ENCODE measurements at regions not wholly inside any gene's neighbourhood (a gene's known extent, or its start where the extent isn't known, plus 50 kb on each side); places are given as distances from the start of the nearest gene placed in this dataset.

GRCh38 chr21:36247316-36248010 is 72.5 kb upstream of the MORC3 start:
- Histone ChIP-seq H3K9me3 (no peaks in the 10 kb centered on the region), H3K4me1 (no peaks in the 10 kb centered on the region), H3K27me3 (no peaks in the 10 kb centered on the region), H3K27ac (no peak overlapping the region), H3K36me3 (peaks cover 31 to 65% (median 54%) of the 10 kb centered on the region in 3 donors), H3K4me3 (no peak overlapping the region)
- DNase-seq: no peak
- intact Hi-C loops (cut with DNase I; ENCODE audit: low total_unique reads): no loop called here
- no peak for TF ChIP-seq CTCF (IDR thresholded peaks at IDR 0.05)

- H3K4me3 ChIP-seq: no peak overlapping the region
- TF ChIP-seq CTCF (IDR thresholded peaks at IDR 0.05): no peak
- no peaks in the 10 kb centered on the region for H3K9me3 ChIP-seq
- no peak for DNase-seq
- intact Hi-C loops (cut with DNase I; ENCODE audit: low total_unique reads): no loop called here
- no peaks in the 10 kb centered on the region for H3K4me1 ChIP-seq
- no peaks in the 10 kb centered on the region for H3K27me3 ChIP-seq
- peaks cover 31 to 86% (median 63%) of the 10 kb centered on the region in 3 donors for H3K36me3 ChIP-seq
- H3K27ac ChIP-seq: no peak overlapping the region
Measured at GRCh38 chr21:36249576-36250422, 70.2 kb upstream of the MORC3 start.

- H3K4me3 ChIP-seq: no peak overlapping the region
- H3K27ac ChIP-seq: no peak overlapping the region
- intact Hi-C loops (cut with DNase I; ENCODE audit: low total_unique reads): no loop called here
- H3K4me1 ChIP-seq: no peaks in the 10 kb centered on the region
- H3K36me3 ChIP-seq: peaks cover 24 to 84% (median 55%) of the 10 kb centered on the region in 3 donors
- no peaks in the 10 kb centered on the region for H3K27me3 ChIP-seq
- DNase-seq: no peak
- no peaks in the 10 kb centered on the region for H3K9me3 ChIP-seq
- TF ChIP-seq CTCF (IDR thresholded peaks at IDR 0.05): no peak
Measured at GRCh38 chr21:36250423-36251075, 69.4 kb upstream of the MORC3 start.

GRCh38 chr21:36254106-36254941 is 65.7 kb upstream of the MORC3 start:
- Histone ChIP-seq H3K27me3 (no peaks in the 10 kb centered on the region), H3K4me1 (no peaks in the 10 kb centered on the region), H3K36me3 (peaks cover 16 to 73% (median 41%) of the 10 kb centered on the region in 3 donors), H3K4me3 (no peak overlapping the region), H3K27ac (no peak overlapping the region), H3K9me3 (no peaks in the 10 kb centered on the region)
- no peak for DNase-seq
- intact Hi-C loops (cut with DNase I; ENCODE audit: low total_unique reads): no loop called here
- TF ChIP-seq CTCF (IDR thresholded peaks at IDR 0.05): no peak

- intact Hi-C loops (cut with DNase I; ENCODE audit: low total_unique reads): no loop called here
- Histone ChIP-seq H3K27ac (no peak overlapping the region), H3K36me3 (peaks cover 9 to 59% (median 33%) of the 10 kb centered on the region in 3 donors)
Measured at GRCh38 chr21:36255663-36256062, 64.3 kb upstream of the MORC3 start.

More at GRCh38 chr21:36255663-36256062, 64.3 kb upstream of the MORC3 start:
- TF ChIP-seq CTCF (IDR thresholded peaks at IDR 0.05): no peak
- Histone ChIP-seq H3K4me1 (peaks cover 0 to 6% (median 3%) of the 10 kb centered on the region in 4 donors), H3K27me3 (no peaks in the 10 kb centered on the region), H3K4me3 (no peak overlapping the region), H3K9me3 (no peaks in the 10 kb centered on the region)
- no peak for DNase-seq
